Kidney (tissue), 13 donors: ENCODE measurements at regions not wholly inside any gene's neighbourhood (a gene's known extent, or its start where the extent isn't known, plus 50 kb on each side); places are given as distances from the start of the nearest gene placed in this dataset.
A peak's percentile ranks its signal among the peaks of the same experiment; 100 is the strongest.

Experiments used
- DNase-seq, 5 donors: peaks; one replicate each; pipeline ENCODE4 v3.0.0-alpha.2; 2013 to 2020
- FAIRE-seq: peaks from 2 replicates; lab custom pipeline; 2012; peaks lifted over from hg19 to GRCh38; lab: Jason Lieb, UNC
- H3K27ac ChIP-seq, 2 donors: one replicate each; pipeline ENCODE4 v1.7.0; 2013; ENCODE audit warnings: low read depth in 2 of 2, low read length in 2 of 2, inconsistent platforms in 1 of 2
- H3K27me3 ChIP-seq: one replicate; pipeline ENCODE4 v1.7.1; 2013; ENCODE audit warnings: low read length, inconsistent platforms; ENCODE audit not compliant: control insufficient read depth, insufficient read depth
- H3K36me3 ChIP-seq, 3 donors: one replicate each; pipeline versions ENCODE4 v1.7.0 to v1.7.1; 2013; ENCODE audit warnings: low read length in 3 of 3, control low read depth in 1 of 3, inconsistent platforms in 1 of 3; ENCODE audit not compliant: insufficient read depth in 3 of 3, control insufficient read depth in 2 of 3
- H3K4me1 ChIP-seq, 3 donors: one replicate each; pipeline versions ENCODE4 v1.7.0 to v1.7.1; 2013; ENCODE audit warnings: low read length in 3 of 3, inconsistent platforms in 1 of 3, low read depth in 1 of 3; ENCODE audit not compliant: control insufficient read depth in 2 of 3, insufficient read depth in 2 of 3
- H3K4me3 ChIP-seq, 3 donors: one replicate each; pipeline versions ENCODE4 v1.7.0 to v1.8.1; 2013; ENCODE audit warnings: low read length in 3 of 3, control low read depth in 1 of 3, inconsistent platforms in 1 of 3
- H3K9ac ChIP-seq, 3 donors: one replicate each; pipeline versions ENCODE4 v1.7.0 to v1.7.1; 2013; ENCODE audit warnings: low read length in 3 of 3, control low read depth in 1 of 3, inconsistent platforms in 1 of 3
- H3K9me3 ChIP-seq, 3 donors: one replicate each; pipeline versions ENCODE4 v1.7.0 to v1.7.1; 2013; ENCODE audit warnings: low read length in 3 of 3, control low read depth in 1 of 3, inconsistent platforms in 1 of 3; ENCODE audit not compliant: control insufficient read depth in 2 of 3, insufficient read depth in 1 of 3
- intact Hi-C: fragments of 100-400 bp; cut with DNase I; formaldehyde crosslinking; loops from one replicate; pipeline ENCODE4 v1.11.1; 2022
- TF ChIP-seq, protein P1 (sequence below): IDR thresholded peaks from 3 replicates; pipeline ENCODE4 v1.5.1; 2012; ENCODE audit warnings: mild to moderate bottlenecking, moderate library complexity, borderline replicate concordance; ENCODE audit not compliant: insufficient read depth; ENCODE audit errors: extremely low read depth
- donor health status: control.
- donor health status: control.
- donor health status: control.
- donor health status: control.
- donor health status: control.
- donor health status: DM: yes; HTN: yes; CAD: no.
- donor health status: Normal renal cell carcinoma (clear cell type).

DNA sequence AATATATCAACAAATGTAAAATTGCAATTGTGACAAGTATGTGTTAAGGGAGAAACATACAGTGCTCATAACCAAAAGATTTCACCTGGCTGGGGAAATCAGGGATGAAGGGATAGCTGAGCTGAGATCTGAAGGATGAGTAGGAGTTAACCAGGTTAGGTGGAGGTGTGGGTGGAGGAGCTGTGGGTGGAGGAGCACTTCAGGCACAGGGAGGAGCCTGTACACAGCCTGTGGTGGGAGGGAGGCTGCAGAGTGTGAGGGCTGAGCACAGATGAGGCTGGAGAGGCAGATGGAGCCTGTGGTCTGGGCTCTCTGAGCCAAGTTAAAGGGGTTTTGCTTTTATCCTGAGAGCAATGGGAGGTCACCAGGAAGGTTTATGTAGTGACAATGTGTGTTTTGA lies 111.9 kb downstream of the XCL2 start:
- H3K27ac ChIP-seq, result no peak overlapping the region
- DNase-seq (no peak), FAIRE-seq (no peak)
- no peaks in the 10 kb centered on the region for H3K36me3 ChIP-seq
- TF ChIP-seq, protein P1, sequence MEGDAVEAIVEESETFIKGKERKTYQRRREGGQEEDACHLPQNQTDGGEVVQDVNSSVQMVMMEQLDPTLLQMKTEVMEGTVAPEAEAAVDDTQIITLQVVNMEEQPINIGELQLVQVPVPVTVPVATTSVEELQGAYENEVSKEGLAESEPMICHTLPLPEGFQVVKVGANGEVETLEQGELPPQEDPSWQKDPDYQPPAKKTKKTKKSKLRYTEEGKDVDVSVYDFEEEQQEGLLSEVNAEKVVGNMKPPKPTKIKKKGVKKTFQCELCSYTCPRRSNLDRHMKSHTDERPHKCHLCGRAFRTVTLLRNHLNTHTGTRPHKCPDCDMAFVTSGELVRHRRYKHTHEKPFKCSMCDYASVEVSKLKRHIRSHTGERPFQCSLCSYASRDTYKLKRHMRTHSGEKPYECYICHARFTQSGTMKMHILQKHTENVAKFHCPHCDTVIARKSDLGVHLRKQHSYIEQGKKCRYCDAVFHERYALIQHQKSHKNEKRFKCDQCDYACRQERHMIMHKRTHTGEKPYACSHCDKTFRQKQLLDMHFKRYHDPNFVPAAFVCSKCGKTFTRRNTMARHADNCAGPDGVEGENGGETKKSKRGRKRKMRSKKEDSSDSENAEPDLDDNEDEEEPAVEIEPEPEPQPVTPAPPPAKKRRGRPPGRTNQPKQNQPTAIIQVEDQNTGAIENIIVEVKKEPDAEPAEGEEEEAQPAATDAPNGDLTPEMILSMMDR, result no peak
- intact Hi-C loops, result loop anchor here (10.0 kb wide), 1 partner anchor 133 kb away; no protein-coding TSS in a partner anchor
- no peak overlapping the region for H3K9ac ChIP-seq
- H3K4me3 ChIP-seq, result no peak overlapping the region
- H3K9me3 ChIP-seq, result no peaks in the 10 kb centered on the region
- no peaks in the 10 kb centered on the region for H3K4me1 ChIP-seq
- no peaks in the 10 kb centered on the region for H3K27me3 ChIP-seq

DNA sequence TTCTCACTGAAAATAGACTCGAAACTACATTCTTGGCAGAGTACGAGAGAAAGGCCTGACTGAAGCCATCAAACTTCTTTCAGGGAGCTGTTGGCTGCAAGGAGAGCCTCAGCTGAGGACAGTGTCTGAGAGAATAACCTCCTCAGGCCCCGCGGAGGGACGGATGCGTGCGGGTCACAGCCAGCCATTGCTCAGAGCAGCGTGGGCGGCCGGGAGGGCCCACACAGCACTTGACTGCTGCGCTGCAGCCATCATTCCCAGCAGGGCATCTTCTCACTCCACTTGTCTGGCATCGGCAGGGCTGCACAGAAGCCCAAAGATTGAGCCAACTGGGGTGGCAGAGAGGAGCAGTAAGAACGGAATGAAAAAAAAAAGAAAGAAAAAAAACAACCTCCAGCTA lies 113.5 kb downstream of the XCL2 start:
- intact Hi-C loops, result loop anchor here (10.0 kb wide), 1 partner anchor 134 kb away; no protein-coding TSS in a partner anchor
- FAIRE-seq (no peak), DNase-seq (peak in 1 of 5 donors; percentile 78)
- Histone ChIP-seq H3K27ac (no peak overlapping the region), H3K9me3 (no peaks in the 10 kb centered on the region), H3K4me3 (no peak overlapping the region), H3K4me1 (no peaks in the 10 kb centered on the region), H3K9ac (no peak overlapping the region), H3K36me3 (no peaks in the 10 kb centered on the region), H3K27me3 (no peaks in the 10 kb centered on the region)
- TF ChIP-seq, protein P1, result no peak

DNA sequence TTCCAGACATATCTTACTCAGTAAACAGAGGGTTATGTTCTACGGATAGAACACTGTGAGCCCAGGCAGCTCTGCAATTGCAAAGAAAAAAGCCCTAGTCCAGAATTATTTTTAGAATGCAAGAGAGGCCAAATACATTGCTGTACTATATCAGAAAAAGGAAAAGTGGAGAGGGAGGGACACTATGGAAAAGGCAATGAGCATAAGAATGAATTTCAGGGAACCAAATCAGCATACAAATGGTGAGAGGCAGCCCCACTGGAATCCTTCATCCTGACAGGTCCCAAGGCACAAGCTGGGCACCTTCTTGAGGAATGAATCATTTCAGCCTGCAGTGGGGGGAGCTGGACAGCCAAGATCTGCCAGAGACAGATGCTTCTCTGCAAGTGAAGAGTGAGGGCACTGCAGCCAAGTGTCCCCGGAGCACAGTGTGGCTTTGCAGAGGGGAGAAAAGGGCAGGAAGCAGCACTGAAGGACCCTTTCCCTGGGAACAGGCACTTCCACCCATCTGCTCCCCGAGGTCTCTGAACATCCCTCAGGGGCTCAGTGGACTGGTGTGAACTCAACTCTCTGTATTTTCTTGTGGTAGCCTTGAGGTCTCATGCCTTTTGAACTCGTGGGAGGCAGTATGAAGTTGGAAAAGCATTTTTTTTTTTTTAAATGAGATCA lies 115.6 kb downstream of the XCL2 start:
- Histone ChIP-seq H3K27ac (no peak overlapping the region), H3K9ac (no peak overlapping the region), H3K27me3 (no peaks in the 10 kb centered on the region), H3K36me3 (no peaks in the 10 kb centered on the region), H3K4me1 (no peaks in the 10 kb centered on the region), H3K9me3 (no peaks in the 10 kb centered on the region), H3K4me3 (no peak overlapping the region)
- no peak for FAIRE-seq
- DNase-seq, result peak in 1 of 5 donors; percentile 91
- intact Hi-C loops, result no loop called here
- TF ChIP-seq, protein P1, result no peak
